Stomach (tissue), 8 donors: ENCODE measurements at regions not wholly inside any gene's neighbourhood (a gene's known extent, or its start where the extent isn't known, plus 50 kb on each side); places are given as distances from the start of the nearest gene placed in this dataset.

Experiments
- DNase-seq, 2 donors: peaks; one replicate each; pipeline versions ENCODE4 v3.0.0 to v3.0.0-alpha.2; 2013 to 2019
- H3K27ac ChIP-seq, 5 donors: fragments of 200-600 bp in 4 of 5; sonication (generic) in 4 of 5; one replicate each; pipeline ENCODE4 v1.5.1; 2013 to 2019; ENCODE audit warnings: mild to moderate bottlenecking in 1 of 5, moderate library complexity in 1 of 5
- H3K27me3 ChIP-seq, 3 donors: fragments of 200-600 bp; sonication (generic); one replicate each; pipeline ENCODE4 v1.5.1; 2017 to 2019; ENCODE audit warnings: mixed run types in 1 of 3
- H3K36me3 ChIP-seq, 4 donors: fragments of 200-600 bp; sonication (generic); 1 replicate in 3 of 4; 2 replicates in 1 of 4; pipeline ENCODE4 v1.5.1; 2016 to 2019
- H3K4me1 ChIP-seq, 4 donors: fragments of 200-600 bp; sonication (generic); one replicate each; pipeline ENCODE4 v1.5.1; 2016 to 2019
- H3K4me3 ChIP-seq, 4 donors: fragments of 200-600 bp; sonication (generic) in 3 of 4; one replicate each; pipeline ENCODE4 v1.5.1; 2016 to 2019; ENCODE audit warnings: mild to moderate bottlenecking in 1 of 4
- H3K9me3 ChIP-seq, 4 donors: fragments of 200-600 bp; sonication (generic); one replicate each; pipeline ENCODE4 v1.5.1; 2016 to 2019
- EP300 ChIP-seq: sonication (generic); formaldehyde crosslinking; IDR thresholded peaks from one replicate; pipeline ENCODE4 v1.6.1; 2017; ENCODE audit warnings: antibody characterized with exemption
- POLR2A ChIP-seq, 4 donors: fragments of 450-650 bp; IDR thresholded peaks; one replicate each; pipeline ENCODE4 v1.6.1; 2016; ENCODE audit warnings: antibody characterized with exemption in 4 of 4, control low read depth in 2 of 4, mild to moderate bottlenecking in 1 of 4, moderate library complexity in 1 of 4
- POLR2AphosphoS5 ChIP-seq, 3 donors: sonication (generic); formaldehyde crosslinking; IDR thresholded peaks; one replicate each; pipeline ENCODE4 v1.6.1; 2016; ENCODE audit warnings: antibody characterized with exemption in 3 of 3
- WGBS, 5 donors: extraction: QIAGEN DNeasy Blood & Tissue Kit in 3 of 5; methylation state at CpG; one replicate each; pipeline versions ENCODE4 v1.1.5 to v1.1.7; 2013 to 2018; 5-methylcytosine and 5-hydroxymethylcytosine counted together
- intact Hi-C: fragments of 100-400 bp; cut with DNase I; formaldehyde crosslinking; loops from one replicate; pipeline ENCODE4 v1.15.1; 2023; ENCODE audit warnings: low total_unique reads
- TF ChIP-seq, protein P1 (sequence below), 7 experiments: fragments of 450-650 bp in 4 of 7; fragments of 200-600 bp in 3 of 7; sonication (generic) in 3 of 7; IDR thresholded peaks; one replicate each; pipeline ENCODE4 v1.5.1; 2016 to 2019; ENCODE audit warnings: antibody characterized with exemption in 7 of 7, control low read depth in 2 of 7, mild to moderate bottlenecking in 1 of 7
- donor health status: healthy with polysubstance abuse.
- donor health status: Bipolar disorder and iron deficiency.
- donor health status: healthy.

DNA sequence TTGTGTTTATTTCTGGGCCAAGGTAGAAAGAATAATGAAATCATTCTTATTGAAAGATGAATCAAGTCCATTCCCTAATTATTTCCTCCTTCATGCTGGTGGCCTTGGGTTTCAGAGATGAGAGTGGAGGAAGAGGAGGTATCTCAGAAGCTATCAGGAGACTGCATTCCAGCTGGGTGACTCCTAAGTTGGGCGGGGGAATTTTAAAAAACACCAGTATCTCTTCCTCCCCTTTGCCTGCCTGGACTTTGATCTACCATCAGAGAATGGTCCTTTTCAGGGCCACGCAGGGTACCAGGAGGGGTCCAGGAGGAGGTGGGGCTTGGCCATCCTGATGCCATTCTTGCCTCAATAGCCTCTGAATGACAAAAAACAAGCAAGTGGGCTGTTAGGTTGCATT, 104.4 kb downstream of the ASMT start:
- TF ChIP-seq, protein P1, sequence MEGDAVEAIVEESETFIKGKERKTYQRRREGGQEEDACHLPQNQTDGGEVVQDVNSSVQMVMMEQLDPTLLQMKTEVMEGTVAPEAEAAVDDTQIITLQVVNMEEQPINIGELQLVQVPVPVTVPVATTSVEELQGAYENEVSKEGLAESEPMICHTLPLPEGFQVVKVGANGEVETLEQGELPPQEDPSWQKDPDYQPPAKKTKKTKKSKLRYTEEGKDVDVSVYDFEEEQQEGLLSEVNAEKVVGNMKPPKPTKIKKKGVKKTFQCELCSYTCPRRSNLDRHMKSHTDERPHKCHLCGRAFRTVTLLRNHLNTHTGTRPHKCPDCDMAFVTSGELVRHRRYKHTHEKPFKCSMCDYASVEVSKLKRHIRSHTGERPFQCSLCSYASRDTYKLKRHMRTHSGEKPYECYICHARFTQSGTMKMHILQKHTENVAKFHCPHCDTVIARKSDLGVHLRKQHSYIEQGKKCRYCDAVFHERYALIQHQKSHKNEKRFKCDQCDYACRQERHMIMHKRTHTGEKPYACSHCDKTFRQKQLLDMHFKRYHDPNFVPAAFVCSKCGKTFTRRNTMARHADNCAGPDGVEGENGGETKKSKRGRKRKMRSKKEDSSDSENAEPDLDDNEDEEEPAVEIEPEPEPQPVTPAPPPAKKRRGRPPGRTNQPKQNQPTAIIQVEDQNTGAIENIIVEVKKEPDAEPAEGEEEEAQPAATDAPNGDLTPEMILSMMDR (IDR thresholded peaks at IDR 0.05) = no peak
- TF ChIP-seq POLR2A (IDR thresholded peaks at IDR 0.05) = no peak
- TF ChIP-seq EP300 = no peak
- TF ChIP-seq POLR2AphosphoS5 (IDR thresholded peaks at IDR 0.05) = no peak
- Histone ChIP-seq H3K4me3 (no peak overlapping the region), H3K27me3 (no peaks in the 10 kb centered on the region), H3K36me3 (no peaks in the 10 kb centered on the region), H3K9me3 (peaks cover 0 to 7% (median 0%) of the 10 kb centered on the region in 4 donors), H3K27ac (no peak overlapping the region), H3K4me1 (no peaks in the 10 kb centered on the region)
- WGBS, 5 donors = 36 to 73% (median 61%) methylated on average over 2 of the region's 2 CpGs
- no peak for DNase-seq
- intact Hi-C loops = no loop called here

DNA sequence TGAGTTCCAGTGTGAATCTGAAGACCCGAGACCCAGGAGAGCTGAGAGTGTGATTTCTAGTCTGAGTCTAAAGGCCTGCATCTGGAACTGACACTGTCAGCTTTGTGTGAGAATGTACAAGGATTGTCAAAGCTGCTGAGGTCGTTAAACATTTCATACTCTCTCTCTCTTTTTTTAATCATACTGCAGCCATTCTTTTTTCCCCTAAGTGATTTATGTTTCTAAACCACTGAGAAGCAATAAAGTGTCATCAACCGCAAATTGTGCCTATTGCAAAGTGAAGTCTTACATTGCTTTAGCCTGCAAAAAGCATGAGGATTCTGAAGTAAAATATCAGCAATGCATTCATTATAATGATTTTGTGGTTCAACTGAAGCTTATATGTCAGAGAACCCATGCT, 106.0 kb downstream of the ASMT start:
- Histone ChIP-seq H3K4me1 (no peaks in the 10 kb centered on the region), H3K9me3 (peaks cover 0 to 7% (median 0%) of the 10 kb centered on the region in 4 donors), H3K36me3 (no peaks in the 10 kb centered on the region), H3K27ac (no peak overlapping the region), H3K4me3 (no peak overlapping the region), H3K27me3 (no peaks in the 10 kb centered on the region)
- no peak for TF ChIP-seq POLR2AphosphoS5 (IDR thresholded peaks at IDR 0.05)
- TF ChIP-seq, protein P1 (IDR thresholded peaks at IDR 0.05) = no peak
- no peak for TF ChIP-seq EP300
- TF ChIP-seq POLR2A (IDR thresholded peaks at IDR 0.05) = no peak
- intact Hi-C loops = no loop called here
- WGBS, 5 donors = 63 to 81% (median 73%) methylated on average over 3 of the region's 3 CpGs
- no peak for DNase-seq

DNA sequence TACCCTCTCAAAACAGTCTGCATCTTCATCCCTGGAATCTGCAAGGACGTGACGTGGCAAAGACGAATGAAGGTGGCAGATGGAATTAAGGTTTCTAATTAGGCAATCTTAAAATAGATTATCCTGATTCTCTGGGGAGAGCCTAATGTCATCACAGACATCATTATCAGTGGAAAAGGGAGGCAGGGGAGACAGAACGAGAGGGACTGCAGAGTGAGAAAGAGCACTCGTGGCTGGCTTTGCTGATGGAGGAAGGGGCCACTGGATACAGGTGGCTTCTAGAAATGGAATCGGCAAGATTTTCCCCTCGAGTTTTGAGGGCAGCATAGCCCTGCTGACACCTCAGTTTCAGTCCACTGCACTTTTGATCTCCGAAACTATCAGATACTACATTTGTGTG, 110.6 kb downstream of the ASMT start:
- 66 to 80% (median 73%) methylated on average over 7 to 8 of the region's 8 CpGs for WGBS, 5 donors
- H3K4me3 ChIP-seq = no peak overlapping the region
- H3K4me1 ChIP-seq = no peaks in the 10 kb centered on the region
- no peak for TF ChIP-seq EP300
- no peak for TF ChIP-seq POLR2A (IDR thresholded peaks at IDR 0.05)
- TF ChIP-seq, protein P1 (IDR thresholded peaks at IDR 0.05) = no peak
- H3K27ac ChIP-seq = no peak overlapping the region
- H3K27me3 ChIP-seq = no peaks in the 10 kb centered on the region
- intact Hi-C loops = no loop called here
- H3K36me3 ChIP-seq = no peaks in the 10 kb centered on the region
- DNase-seq = no peak
- peaks cover 0 to 7% (median 0%) of the 10 kb centered on the region in 4 donors for H3K9me3 ChIP-seq

DNA sequence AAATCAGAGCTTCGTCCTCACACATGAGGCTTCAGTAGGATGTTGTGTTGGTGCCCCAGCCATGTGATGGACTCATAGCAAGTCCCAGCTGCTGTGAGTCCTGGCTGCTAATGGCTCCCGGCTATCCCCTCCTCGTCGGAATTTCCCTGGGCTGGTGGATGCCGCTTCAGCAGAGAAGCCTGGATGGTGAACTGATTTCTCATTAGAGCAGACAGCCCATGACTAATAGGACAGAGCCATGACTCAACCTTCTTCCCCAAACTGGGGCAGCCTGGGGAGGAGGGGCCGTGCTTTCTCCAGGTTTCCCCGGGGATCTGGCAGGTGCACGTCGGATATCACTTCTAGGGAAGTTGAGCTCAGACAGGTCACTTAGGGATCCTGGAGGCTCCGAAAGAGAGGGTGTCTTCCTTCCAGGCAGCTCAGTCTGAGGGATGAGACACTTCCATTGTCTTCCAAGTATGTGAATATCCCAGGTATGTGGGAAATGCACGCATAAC, 112.7 kb downstream of the ASMT start:
- no peak for TF ChIP-seq EP300
- TF ChIP-seq POLR2A (IDR thresholded peaks at IDR 0.05) = no peak
- TF ChIP-seq, protein P1 (IDR thresholded peaks at IDR 0.05) = no peak
- TF ChIP-seq POLR2AphosphoS5 (IDR thresholded peaks at IDR 0.05) = no peak
- Histone ChIP-seq H3K9me3 (peaks cover 0 to 4% (median 0%) of the 10 kb centered on the region in 4 donors), H3K4me1 (no peaks in the 10 kb centered on the region), H3K27me3 (no peaks in the 10 kb centered on the region), H3K27ac (no peak overlapping the region), H3K4me3 (no peak overlapping the region), H3K36me3 (no peaks in the 10 kb centered on the region)
- DNase-seq = no peak
- intact Hi-C loops = no loop called here
- 43 to 68% (median 60%) methylated on average over 11 of the region's 11 CpGs for WGBS, 5 donors
